ENCODE measurements at regions not wholly inside any gene's neighbourhood (a gene's known extent, or its start where the extent isn't known, plus 50 kb on each side); places are given as distances from the start of the nearest gene placed in this dataset.
A peak's percentile ranks its signal among the peaks of the same experiment; 100 is the strongest.

DNA sequence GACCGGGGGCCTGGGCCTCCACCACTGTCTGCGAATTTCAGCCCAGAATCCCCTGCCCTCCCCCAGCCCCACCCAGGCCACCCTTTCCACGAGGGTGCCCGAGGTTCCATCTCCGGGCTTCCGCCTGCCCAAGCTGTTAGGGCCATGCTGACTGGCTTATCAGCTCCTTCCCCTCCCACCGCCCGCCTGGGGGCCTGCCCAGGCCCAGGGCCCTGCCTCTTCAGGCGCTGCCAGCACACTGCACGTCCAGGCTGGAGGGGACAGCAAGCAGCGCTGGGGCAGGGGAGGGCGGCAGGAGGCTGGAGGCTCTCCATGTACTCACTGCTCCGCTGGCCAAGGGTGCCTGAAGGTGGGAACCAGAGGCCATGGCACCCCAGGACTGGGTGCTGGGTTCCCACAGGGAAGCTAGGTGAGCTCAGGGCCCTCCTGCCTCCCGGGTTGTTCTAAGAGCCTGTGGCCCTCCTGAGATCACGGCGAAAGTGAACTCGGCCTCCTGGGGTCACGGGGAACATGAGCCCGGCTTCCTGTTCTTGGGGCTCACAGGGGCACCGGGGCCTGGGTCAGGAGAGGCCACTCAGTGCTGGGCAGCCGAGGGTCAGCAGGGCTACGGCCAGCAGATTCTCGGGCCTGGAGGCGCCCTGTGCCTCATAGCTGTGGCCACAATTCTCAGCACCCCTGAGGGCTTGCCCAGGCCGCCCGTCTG is 57.7 kb upstream of the EGFL7 start:
- TF ChIP-seq, protein P1, sequence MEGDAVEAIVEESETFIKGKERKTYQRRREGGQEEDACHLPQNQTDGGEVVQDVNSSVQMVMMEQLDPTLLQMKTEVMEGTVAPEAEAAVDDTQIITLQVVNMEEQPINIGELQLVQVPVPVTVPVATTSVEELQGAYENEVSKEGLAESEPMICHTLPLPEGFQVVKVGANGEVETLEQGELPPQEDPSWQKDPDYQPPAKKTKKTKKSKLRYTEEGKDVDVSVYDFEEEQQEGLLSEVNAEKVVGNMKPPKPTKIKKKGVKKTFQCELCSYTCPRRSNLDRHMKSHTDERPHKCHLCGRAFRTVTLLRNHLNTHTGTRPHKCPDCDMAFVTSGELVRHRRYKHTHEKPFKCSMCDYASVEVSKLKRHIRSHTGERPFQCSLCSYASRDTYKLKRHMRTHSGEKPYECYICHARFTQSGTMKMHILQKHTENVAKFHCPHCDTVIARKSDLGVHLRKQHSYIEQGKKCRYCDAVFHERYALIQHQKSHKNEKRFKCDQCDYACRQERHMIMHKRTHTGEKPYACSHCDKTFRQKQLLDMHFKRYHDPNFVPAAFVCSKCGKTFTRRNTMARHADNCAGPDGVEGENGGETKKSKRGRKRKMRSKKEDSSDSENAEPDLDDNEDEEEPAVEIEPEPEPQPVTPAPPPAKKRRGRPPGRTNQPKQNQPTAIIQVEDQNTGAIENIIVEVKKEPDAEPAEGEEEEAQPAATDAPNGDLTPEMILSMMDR (IDR thresholded peaks at IDR 0.05) = peak in 2 of 6 experiments; percentile 14 to 24
- TF ChIP-seq POLR2A (IDR thresholded peaks at IDR 0.05) = no peak
- no peak for TF ChIP-seq EP300 (IDR thresholded peaks at IDR 0.05)
- TF ChIP-seq POLR2AphosphoS5 (IDR thresholded peaks at IDR 0.05) = no peak

Data from upper lobe of left lung (tissue), 4 donors.